ENCODE measurements at regions not wholly inside any gene's neighbourhood (a gene's known extent, or its start where the extent isn't known, plus 50 kb on each side); places are given as distances from the start of the nearest gene placed in this dataset.

DNA sequence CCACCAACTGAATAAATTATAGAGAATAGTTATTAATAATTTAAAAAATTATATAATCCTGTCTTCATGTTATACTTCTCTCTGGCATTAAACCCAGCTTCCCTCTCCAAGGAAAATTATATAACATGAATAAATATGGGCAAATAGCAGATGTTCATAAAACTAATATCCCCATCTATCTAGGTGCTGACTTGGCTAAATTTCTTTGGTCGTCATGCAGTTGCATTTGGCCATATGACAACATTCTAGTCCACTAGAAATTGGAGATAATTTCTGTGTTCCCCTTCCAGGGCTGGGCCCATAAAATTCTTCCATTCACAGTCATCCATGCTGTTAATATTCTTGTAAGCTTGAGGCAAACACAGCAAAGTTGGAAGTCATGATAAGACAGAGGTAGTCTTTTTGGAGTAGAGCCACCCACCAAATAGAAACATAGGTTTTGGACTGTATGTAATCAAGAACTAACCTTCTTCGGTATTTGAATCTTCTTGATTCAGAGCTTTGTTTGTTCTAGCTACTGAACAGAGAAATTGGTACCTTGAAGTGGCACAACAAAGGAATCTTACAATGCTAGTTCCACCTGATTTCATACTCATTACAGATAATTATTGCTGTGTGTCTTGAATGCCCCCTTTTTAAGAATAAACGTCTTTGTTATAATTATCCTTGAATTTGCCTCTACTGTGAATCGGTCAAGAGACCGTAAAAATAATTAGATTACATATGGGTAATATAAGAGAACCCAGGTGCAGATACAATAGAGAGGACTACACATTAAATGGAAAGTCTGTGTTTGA is 678.5 kb upstream of the PCDH20 start:
- intact Hi-C loops (cut with DNase I), result no loop called here

DNA sequence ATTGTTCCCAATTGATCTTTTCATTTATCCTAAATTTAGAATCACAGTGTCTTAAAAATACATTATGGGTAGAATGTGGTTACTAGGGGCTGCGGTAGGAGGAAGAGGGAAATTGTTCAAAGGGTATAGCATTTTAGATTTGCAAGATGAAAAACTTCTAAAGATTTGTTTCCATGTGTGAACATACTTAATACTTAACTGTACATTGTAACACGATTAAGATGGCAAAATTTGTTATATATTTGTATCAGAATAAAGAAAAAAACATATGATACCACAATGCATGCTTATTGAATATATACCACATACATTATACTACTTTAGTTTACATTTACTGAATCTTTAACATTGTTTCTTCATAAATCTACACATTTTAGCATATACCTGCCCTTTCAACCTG is 677.3 kb upstream of the PCDH20 start:
- Histone ChIP-seq H3K27me3 (no peaks in the 10 kb centered on the region), H3K4me3 (no peak overlapping the region), H3K36me3 (no peaks in the 10 kb centered on the region), H3K9me3 (no peaks in the 10 kb centered on the region), H3K4me1 (no peaks in the 10 kb centered on the region), H3K27ac (no peak overlapping the region)
- no peak for DNase-seq
- TF ChIP-seq, protein P1, sequence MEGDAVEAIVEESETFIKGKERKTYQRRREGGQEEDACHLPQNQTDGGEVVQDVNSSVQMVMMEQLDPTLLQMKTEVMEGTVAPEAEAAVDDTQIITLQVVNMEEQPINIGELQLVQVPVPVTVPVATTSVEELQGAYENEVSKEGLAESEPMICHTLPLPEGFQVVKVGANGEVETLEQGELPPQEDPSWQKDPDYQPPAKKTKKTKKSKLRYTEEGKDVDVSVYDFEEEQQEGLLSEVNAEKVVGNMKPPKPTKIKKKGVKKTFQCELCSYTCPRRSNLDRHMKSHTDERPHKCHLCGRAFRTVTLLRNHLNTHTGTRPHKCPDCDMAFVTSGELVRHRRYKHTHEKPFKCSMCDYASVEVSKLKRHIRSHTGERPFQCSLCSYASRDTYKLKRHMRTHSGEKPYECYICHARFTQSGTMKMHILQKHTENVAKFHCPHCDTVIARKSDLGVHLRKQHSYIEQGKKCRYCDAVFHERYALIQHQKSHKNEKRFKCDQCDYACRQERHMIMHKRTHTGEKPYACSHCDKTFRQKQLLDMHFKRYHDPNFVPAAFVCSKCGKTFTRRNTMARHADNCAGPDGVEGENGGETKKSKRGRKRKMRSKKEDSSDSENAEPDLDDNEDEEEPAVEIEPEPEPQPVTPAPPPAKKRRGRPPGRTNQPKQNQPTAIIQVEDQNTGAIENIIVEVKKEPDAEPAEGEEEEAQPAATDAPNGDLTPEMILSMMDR (IDR thresholded peaks at IDR 0.05), result no peak
- TF ChIP-seq POLR2A (IDR thresholded peaks at IDR 0.05), result no peak
- intact Hi-C loops (cut with DNase I), result no loop called here
- WGBS, 2 donors, result 50 to 64% methylated on average over 2 of the region's 2 CpGs

More for the DNA sequence above, 678.5 kb upstream of the PCDH20 start:
- Histone ChIP-seq H3K4me3 (no peak overlapping the region), H3K27ac (no peak overlapping the region), H3K27me3 (no peaks in the 10 kb centered on the region), H3K36me3 (no peaks in the 10 kb centered on the region), H3K9me3 (no peaks in the 10 kb centered on the region), H3K4me1 (no peaks in the 10 kb centered on the region)
- no peak for TF ChIP-seq POLR2A (IDR thresholded peaks at IDR 0.05)
- TF ChIP-seq, protein P1 (IDR thresholded peaks at IDR 0.05), result no peak
- no peak for DNase-seq
- 69 to 79% methylated on average over 5 of the region's 5 CpGs for WGBS, 2 donors

DNA sequence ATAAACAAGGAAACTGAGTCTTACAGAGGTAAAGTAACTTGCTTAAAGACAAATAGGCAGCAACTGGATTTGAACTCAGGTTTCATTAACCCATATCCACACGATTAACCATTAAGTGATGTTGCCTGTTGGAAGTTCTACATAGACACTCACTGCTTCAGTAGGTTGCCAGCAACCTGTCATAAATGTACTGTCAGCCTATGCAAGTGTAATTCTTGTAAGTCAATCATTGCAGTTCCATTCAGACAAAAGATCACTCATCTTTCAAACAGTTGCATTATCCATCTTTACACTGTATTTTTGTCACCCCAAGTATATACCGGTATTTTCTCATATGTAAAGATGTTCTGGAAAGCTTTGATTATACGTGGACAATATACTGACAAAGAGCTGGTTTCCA is 676.9 kb upstream of the PCDH20 start:
- intact Hi-C loops (cut with DNase I), result no loop called here
- H3K27ac ChIP-seq, result no peak overlapping the region
- no peak for DNase-seq
- H3K9me3 ChIP-seq, result no peaks in the 10 kb centered on the region
- H3K27me3 ChIP-seq, result no peaks in the 10 kb centered on the region
- 64 to 82% methylated on average over 3 of the region's 3 CpGs for WGBS, 2 donors
- H3K4me1 ChIP-seq, result no peaks in the 10 kb centered on the region
- no peaks in the 10 kb centered on the region for H3K36me3 ChIP-seq
- TF ChIP-seq POLR2A (IDR thresholded peaks at IDR 0.05), result no peak
- TF ChIP-seq, protein P1 (IDR thresholded peaks at IDR 0.05), result no peak
- no peak overlapping the region for H3K4me3 ChIP-seq

DNA sequence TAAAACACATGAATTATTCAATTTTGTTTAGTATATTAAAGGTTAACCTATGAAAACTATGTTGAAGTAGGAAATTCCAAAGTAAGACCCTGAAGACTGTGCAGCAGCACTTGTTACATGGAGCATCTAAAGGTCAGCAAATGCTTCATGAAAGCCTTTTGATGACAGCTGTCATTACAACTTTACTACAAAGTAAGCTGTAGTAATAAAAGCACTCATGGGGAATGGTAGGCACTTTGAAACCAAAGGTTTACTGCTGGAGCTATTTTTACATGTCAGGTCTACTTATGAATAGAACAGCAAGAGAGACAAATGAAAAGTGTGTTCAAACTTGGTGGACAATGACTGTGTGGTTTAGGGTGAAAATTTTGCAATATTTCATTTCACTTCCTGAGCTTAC is 672.5 kb upstream of the PCDH20 start:
- Histone ChIP-seq H3K27ac (no peak overlapping the region), H3K36me3 (no peaks in the 10 kb centered on the region), H3K27me3 (no peaks in the 10 kb centered on the region), H3K4me1 (no peaks in the 10 kb centered on the region), H3K9me3 (no peaks in the 10 kb centered on the region), H3K4me3 (no peak overlapping the region)
- DNase-seq, result no peak
- intact Hi-C loops (cut with DNase I), result no loop called here
- no peak for TF ChIP-seq POLR2A (IDR thresholded peaks at IDR 0.05)
- TF ChIP-seq, protein P1 (IDR thresholded peaks at IDR 0.05), result no peak

DNA sequence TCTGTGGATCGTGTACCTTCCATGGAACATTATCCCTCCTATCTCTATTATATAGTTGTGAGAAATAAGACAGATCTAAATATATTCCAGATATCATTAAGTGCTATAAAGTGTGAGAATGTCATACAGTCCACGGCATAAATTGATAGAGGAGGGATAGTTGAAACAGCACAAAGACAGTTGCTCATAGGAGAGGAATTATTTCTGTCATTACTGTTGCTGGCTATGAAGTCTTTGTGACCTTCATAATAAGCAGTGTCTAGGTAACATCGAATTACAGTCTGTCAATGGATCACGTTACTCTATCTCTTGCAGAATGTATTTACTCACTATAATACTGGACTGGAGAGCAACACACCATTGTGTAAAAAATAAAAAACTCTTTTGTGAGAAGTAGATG is 671.5 kb upstream of the PCDH20 start:
- DNase-seq, result no peak
- Histone ChIP-seq H3K36me3 (no peaks in the 10 kb centered on the region), H3K4me1 (no peaks in the 10 kb centered on the region), H3K27me3 (no peaks in the 10 kb centered on the region), H3K9me3 (no peaks in the 10 kb centered on the region), H3K27ac (no peak overlapping the region), H3K4me3 (no peak overlapping the region)
- 68 to 69% methylated on average over 4 of the region's 4 CpGs for WGBS, 2 donors
- TF ChIP-seq, protein P1 (IDR thresholded peaks at IDR 0.05), result no peak
- no peak for TF ChIP-seq POLR2A (IDR thresholded peaks at IDR 0.05)
- intact Hi-C loops (cut with DNase I), result no loop called here
